ENCODE measurements at regions not wholly inside any gene's neighbourhood (a gene's known extent, or its start where the extent isn't known, plus 50 kb on each side); places are given as distances from the start of the nearest gene placed in this dataset.
"Not testable (repeated sequence)": the region's sequence is repeated elsewhere in the genome, so short reads cannot be mapped to it uniquely, and the experiment has no call there.

- intact Hi-C loops (cut with DNase I) = no loop called here
- no peak for DNase-seq (ENCODE audit: low spot score)
- peak; percentile 89 for ATAC-seq
Measured at GRCh38 chr9:75490326-75490725, 400.1 kb upstream of the PCSK5 start.

- peak; percentile 80 for ATAC-seq
- intact Hi-C loops (cut with DNase I) = no loop called here
Measured at GRCh38 chr9:75491533-75491932, 398.9 kb upstream of the PCSK5 start.

DNA sequence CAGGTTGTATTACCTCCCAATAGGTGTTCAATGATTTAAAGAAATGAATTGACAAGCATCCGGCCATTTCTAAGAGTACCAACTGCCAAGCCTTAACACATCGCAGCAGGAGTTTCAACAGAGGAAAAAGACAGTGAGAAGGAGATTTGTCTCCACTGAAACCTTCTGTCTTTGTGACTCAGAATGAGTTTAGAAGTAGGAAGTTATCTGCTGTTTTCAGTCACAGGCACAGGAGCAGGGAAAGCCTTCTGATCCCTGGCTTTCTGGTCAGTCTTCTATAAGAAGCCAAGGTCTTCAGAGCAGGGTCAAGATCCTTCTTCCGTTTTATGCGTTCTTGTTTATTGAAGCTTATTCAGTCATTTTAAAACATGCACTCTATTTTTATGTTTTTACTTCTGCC is 390.7 kb upstream of the PCSK5 start:
- DNase-seq (ENCODE audit: low spot score) = no peak
- intact Hi-C loops (cut with DNase I) = no loop called here
- ATAC-seq = peak; percentile 48

More at GRCh38 chr9:75491533-75491932, 398.9 kb upstream of the PCSK5 start:
- no peak for DNase-seq (ENCODE audit: low spot score)

GRCh38 chr9:75500479-75500878 is 390.0 kb upstream of the PCSK5 start:
- DNase-seq (ENCODE audit: low spot score) (no peak), ATAC-seq (peak; percentile 56)
- intact Hi-C loops (cut with DNase I) = no loop called here

GRCh38 chr9:75500940-75501339 is 389.5 kb upstream of the PCSK5 start:
- ATAC-seq; intact Hi-C loops (cut with DNase I); DNase-seq (ENCODE audit: low spot score): not testable (repeated sequence)

GRCh38 chr9:75504721-75505120 is 385.8 kb upstream of the PCSK5 start:
- intact Hi-C loops (cut with DNase I) = no loop called here
- ATAC-seq (peak; percentile 59), DNase-seq (ENCODE audit: low spot score) (no peak)

DNA sequence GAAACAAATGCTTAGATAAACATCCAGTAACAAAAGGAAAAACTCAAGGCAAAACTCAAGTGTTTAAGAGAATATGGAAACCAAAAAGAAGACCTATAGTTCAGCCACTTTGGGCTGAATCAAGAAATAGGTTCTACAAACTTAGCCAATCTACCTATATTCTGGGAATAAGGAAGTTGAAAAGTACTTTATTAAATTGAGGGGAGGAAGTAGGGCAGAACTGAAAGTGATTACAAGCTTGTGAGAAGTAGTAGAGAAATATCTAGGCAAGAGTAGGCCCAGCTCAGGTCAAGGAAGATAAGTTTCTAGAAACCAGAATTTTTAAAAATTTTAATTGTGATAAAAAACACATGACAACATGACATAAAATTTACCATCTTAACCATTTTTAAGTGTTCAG is 384.8 kb upstream of the PCSK5 start:
- intact Hi-C loops (cut with DNase I) = no loop called here
- ATAC-seq (no peak), DNase-seq (ENCODE audit: low spot score) (no peak)

DNA sequence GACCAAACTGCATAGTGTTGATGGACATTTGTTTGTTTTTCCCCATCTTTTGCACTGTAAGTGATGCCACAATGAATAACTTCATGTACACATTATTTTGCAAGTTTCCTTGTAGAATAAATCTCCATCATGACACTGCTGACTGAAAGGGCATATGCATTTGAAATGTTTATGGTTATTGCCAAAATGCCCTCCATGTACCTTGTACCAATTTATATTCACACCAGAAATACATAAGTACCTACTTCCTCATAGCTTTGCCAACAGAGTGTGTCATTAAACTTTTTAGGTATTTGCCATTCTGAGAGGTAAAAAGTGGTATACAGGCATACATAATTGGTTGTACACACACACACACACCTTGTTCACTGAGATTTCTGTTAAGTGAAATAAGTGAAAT is 361.0 kb upstream of the PCSK5 start:
- no peak for ATAC-seq
- intact Hi-C loops (cut with DNase I) = no loop called here
- no peak for DNase-seq (ENCODE audit: low spot score)

GRCh38 chr9:75531588-75531987 is 358.9 kb upstream of the PCSK5 start:
- DNase-seq (ENCODE audit: low spot score) (no peak), ATAC-seq (no peak)
- intact Hi-C loops (cut with DNase I) = no loop called here

- DNase-seq (ENCODE audit: low spot score) (no peak), ATAC-seq (no peak)
- intact Hi-C loops (cut with DNase I) = no loop called here
Measured at GRCh38 chr9:75532233-75533050, 358.0 kb upstream of the PCSK5 start.

- intact Hi-C loops (cut with DNase I) = no loop called here
- DNase-seq (ENCODE audit: low spot score) = no peak
- no peak for ATAC-seq
Measured at GRCh38 chr9:75539523-75539922, 350.9 kb upstream of the PCSK5 start.

GRCh38 chr9:75540185-75540584 is 350.3 kb upstream of the PCSK5 start:
- DNase-seq (ENCODE audit: low spot score) (no peak), ATAC-seq (no peak)
- intact Hi-C loops (cut with DNase I) = no loop called here

DNA sequence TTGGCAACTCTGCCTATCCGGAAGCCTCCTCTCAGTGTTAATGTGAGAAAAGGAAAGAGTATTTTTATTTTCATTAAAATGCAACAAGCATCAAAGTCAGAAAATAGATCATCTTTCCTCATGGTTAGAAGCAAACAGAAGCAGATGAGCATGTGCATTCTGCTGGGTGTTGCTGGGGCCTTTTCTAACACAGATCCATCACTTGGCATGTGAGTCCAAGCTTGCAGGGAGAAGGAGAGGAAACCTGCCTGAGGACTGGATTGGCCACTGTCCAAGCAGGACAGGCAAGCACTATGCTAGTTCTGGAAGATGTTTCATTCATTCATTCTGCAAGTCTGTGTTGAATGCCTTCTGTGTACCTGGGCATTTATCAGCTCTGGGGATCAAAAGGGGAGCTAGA is 348.7 kb upstream of the PCSK5 start:
- DNase-seq (ENCODE audit: low spot score) (no peak), ATAC-seq (no peak)
- intact Hi-C loops (cut with DNase I) = no loop called here

DNA sequence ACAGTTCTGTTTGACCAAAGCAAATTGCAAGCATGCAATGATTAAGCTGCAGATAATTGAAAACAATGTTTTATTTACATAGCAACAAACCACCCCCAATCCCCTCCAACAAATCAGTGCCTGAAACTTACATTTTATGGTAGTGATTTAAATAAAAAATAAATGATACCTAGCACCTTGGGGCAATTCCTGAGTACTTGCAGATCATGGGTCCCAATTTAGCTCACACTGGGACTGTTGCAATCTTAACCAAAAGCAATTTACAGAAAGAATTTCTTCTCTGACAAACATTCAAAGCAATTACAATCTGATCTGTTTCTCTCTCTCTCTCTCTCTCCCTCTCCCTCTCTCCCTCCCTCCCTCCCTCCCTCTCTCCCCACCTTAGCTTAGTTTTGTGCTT is 345.7 kb upstream of the PCSK5 start:
- no peak for DNase-seq (ENCODE audit: low spot score)
- intact Hi-C loops (cut with DNase I) = no loop called here
- no peak for ATAC-seq

- DNase-seq (ENCODE audit: low spot score) (no peak), ATAC-seq (no peak)
- intact Hi-C loops (cut with DNase I) = no loop called here
Measured at GRCh38 chr9:75545287-75545686, 345.2 kb upstream of the PCSK5 start.

- intact Hi-C loops (cut with DNase I) = no loop called here
- DNase-seq (ENCODE audit: low spot score) (no peak), ATAC-seq (no peak)
Measured at GRCh38 chr9:75548871-75549270, 341.6 kb upstream of the PCSK5 start.

- no peak for DNase-seq (ENCODE audit: low spot score)
- intact Hi-C loops (cut with DNase I) = no loop called here
- ATAC-seq = no peak
Measured at GRCh38 chr9:75551861-75552260, 338.6 kb upstream of the PCSK5 start.

DNA sequence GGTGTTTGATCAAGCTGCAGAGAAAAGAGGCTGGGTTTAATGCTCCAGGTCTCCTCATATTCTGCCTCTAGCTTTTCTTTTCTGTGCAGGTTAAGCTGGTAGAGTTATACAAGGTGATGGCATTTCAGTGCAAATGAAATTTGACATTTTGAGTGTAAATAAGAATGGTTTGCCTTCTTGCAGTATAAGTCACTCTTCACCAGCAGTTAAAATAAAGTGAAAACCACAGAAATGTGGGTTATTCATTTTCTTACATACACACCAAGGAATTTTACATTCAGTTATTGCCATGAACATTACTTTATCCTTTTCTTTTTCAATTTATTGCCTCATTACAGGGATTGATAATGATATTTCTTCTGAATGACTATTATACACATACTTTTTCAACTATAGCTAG is 337.5 kb upstream of the PCSK5 start:
- no peak for DNase-seq (ENCODE audit: low spot score)
- no peak for ATAC-seq
- intact Hi-C loops (cut with DNase I) = no loop called here

DNA sequence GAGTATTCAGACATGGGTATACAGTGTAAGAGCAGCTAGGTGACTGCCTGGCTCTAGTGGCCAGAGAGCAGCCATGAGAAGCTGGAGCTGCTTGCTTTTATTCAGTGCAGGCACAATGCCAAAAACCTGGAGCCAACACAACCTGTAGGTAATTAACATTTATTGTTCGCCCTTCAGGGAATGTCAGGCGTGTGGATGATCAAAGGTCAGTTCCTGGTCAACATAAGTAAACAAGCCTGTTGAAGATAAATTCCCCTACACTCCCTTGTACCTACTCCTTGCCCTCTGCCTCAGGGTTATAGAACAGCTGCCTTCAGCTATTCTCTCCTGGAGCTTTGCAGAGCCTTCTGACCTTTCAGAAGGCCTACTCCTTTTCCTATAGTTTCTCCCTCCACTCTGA is 323.7 kb upstream of the PCSK5 start:
- ATAC-seq; DNase-seq (ENCODE audit: low spot score); intact Hi-C loops (cut with DNase I): not testable (repeated sequence)

DNA sequence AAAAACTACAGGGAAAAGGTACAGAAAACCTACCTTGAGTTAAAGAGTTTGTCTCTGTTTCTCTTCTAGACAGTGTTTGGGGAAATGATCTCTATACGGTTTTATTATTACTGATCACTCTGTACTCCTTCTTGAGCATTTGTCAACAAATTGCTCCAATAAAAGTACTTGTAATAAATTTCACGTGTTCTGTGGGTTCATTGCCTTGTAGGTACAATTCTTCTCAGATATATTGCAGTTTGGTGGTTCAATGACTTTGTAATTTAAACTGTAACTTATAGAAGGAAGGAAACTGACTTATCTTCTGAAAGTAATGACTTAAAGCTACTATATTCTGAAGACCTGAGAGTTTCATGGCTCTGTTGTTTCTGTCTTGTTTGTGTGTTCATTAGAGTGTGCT is 319.9 kb upstream of the PCSK5 start:
- intact Hi-C loops (cut with DNase I) = no loop called here
- no peak for ATAC-seq

GRCh38 chr9:75574569-75574968 is 315.9 kb upstream of the PCSK5 start:
- intact Hi-C loops (cut with DNase I) = no loop called here
- ATAC-seq = no peak
- no peak for DNase-seq (ENCODE audit: low spot score)

More for the DNA sequence above, 319.9 kb upstream of the PCSK5 start:
- no peak for DNase-seq (ENCODE audit: low spot score)

Measured in sciatic nerve (tissue), 2 donors.